GM19240 (cell line): ENCODE measurements at regions not wholly inside any gene's neighbourhood (a gene's known extent, or its start where the extent isn't known, plus 50 kb on each side); places are given as distances from the start of the nearest gene placed in this dataset.

ENCODE experiments used
- DNase-seq: peaks from one replicate; pipeline ENCODE4 v3.0.0; 2011; ENCODE audit warnings: low spot score; ENCODE audit not compliant: insufficient read length

DNA sequence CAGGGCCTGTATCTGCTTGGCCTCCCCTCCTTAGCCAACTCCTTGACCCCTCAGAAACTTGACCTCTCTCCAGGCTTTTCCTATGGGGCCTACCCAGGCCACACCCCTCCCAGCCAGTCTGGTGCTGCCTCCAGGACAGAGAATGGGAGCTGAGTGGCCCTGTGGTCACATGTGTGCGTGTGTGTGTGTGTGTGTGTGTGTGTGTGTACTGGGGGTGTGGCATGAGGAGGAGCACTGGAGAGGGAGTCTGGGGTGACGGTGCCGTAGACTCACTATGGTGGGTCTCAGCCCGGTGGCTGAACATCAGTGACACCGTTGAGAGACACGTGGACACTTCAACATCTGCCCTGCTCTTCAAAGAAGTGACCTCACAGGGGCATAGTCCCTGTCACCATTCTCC is 180.4 kb downstream of the ENGASE start:
- DNase-seq: no peak

DNA sequence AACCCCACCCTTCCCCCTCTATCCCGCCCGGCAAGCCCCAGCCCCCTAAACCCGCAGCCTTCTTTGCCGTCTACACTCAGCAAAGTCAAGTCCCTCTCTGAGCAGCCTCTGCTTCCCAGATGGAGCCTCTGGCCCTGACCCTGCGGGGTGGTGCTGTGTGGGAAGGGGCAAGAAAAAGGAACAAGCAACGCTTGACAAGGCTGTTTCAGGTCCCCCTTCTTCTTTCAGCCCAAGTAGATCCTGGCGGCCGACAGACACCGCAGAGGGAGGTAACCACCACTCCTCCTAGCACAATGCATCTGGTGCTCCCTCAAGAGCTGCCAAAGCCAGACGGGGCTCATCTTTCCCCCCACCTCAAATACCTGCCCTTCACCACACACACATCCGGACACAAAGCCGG is 178.3 kb downstream of the ENGASE start:
- no peak for DNase-seq

DNA sequence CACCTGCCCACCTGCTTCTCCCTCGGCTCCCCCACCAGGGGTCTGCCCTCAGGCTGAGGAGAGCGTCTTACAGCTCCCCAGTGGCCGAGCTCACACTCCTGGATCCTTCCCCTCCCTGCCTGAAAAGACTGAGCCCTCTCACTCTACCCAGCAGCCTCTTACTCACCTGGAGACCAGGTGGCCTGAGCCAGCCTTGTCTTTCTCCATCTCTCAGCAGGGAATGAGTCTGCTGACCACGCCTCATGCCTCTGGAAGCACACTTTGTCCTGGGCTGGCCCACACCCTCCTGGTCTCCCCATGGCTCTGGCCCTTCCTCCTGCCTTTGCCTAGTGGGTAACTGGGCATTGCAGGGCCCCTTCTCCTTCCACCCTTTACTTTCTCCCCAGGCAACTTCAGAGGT is 177.2 kb downstream of the ENGASE start:
- DNase-seq: no peak

DNA sequence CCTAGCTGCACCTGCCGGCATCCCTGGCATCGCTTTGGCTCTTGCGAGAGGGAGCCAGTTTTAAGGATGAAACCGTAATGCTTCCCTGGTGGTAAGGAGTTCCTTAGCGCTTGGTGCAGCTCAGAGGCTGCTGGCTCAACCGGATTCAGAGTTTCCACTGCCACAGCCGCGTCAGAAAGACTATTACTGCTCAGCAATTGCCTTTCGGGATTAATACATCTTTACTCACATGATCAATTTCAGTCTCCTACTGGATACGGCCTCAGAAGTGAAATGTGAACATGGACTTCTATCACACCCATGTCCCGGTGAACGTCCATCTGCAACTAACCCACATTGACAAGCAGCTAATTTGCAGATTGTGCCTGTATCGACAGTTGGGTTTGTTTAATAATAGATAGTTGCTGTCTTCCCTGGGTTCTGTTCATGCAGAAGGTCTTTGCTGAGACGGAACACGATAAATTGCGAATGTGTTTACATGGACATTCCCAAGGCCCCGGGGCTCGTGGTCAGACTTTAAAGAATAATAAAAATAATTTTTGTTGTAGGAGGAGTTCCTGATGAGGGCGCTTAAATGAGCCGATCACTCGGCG is 175.4 kb downstream of the ENGASE start:
- no peak for DNase-seq

DNA sequence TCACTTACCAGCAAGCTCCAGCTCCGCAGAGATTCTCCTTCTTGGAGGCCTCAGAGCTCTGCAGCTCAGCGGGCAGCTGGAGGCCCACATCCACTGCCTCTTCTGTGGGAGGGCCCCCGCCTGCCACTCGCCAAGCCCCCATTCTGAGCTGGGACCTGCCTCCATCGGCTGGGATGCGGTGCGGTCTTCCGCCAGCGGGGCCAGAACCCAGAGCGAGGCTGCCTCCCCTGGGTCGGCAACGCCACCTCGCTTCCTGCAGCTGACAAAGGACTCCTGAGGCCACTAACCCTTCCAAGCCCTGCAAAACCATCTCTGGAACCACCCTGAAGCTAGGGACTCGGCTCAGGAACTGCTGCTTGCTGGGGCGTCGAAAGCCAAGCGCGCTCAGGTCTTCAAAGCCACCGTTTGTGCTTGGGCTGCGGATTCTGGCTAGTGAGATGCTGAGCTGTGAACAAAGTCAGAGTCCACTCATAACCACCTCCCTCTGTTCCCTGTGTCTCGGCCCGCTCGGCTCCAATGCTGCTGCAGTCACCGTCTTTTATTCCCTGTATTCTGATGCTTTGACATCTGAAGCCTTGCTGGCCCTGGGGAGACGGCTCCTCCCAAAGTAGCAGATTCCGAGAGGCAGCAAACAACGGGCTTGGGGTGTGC is 174.3 kb downstream of the ENGASE start:
- DNase-seq: no peak

DNA sequence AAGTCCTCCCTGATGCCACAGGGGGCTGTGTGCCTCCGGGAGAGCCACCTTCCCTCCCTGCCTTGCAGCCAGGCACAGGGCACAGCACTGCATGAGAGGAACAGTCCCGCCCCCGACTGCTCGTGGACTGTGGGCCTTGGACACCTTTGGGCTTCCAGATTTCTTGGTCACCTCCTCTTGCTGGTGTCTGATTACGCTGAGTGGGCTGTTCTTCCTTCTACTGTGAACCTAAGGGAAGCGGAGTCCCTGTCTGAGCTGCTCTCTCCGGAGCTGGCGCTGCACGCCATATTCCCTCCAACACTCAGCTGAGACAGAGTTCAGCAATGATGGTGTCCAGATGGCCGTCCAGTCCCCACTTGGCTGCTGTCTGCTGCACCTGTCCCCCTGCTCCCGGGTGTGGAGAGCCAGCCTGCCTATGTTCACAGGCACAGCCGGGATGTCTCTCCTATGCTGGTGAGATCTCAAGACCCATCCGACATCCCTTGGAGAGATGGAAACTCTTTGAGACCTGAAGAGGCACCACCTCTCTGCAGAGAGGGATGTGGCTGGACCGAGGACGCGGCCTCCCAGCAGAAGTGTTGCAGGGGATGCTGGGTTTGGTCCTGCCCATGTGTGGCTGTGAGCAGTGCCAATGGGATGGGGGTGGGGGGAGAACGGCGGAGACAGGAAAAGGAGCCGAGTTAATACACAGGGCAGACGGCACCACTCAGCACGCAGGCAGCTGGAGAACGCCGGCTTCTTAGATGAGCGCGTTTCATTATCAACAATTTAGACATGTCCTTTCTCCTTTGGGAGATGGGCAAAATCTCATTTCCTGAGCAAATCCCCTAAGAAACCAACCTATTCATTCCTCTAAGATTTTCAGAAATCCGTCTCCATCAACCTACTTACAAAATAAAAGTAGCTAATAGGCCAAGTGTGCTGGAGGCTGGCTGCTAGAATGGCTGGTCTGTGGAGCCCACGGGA is 171.9 kb downstream of the ENGASE start:
- no peak for DNase-seq

DNA sequence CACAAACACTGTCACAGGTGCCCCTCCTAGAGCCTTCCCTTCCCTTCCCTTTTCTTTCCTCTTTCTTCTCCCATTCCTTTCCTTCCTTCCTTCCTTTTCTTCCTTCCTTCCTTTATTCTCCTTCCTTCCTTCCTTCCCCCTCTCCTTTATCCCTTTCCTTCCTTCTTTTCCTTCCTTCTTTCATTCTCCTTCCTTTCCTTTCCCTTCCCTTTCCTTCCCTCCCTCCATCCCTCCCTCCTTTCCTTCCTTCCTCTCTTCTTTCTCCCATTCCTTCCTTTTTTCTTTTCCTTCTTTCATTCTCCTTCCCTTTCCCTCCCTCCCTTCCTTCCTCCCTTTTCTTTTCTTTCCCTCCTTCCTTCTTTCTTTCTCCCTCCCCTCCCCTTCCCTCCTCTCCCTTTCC is 170.0 kb downstream of the ENGASE start:
- DNase-seq: no peak

DNA sequence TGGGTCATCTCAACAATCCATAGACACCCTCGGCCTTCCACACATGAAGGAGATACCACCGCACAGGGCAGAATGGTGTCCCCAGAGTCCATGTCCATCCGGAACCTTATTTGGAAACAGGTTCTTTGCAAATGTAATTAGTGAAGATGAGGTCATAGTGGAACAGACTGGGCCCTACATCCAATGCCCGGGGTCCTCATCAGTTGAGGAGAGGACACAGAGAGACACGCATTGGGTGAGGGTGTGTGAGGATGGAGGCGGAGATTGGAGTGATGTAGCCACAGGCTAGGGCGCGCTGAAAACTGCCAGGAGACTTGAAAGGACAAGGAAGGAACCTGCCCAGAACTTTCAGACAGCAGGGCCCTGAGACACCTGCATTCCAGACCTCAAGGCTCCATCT is 169.4 kb downstream of the ENGASE start:
- DNase-seq: no peak

DNA sequence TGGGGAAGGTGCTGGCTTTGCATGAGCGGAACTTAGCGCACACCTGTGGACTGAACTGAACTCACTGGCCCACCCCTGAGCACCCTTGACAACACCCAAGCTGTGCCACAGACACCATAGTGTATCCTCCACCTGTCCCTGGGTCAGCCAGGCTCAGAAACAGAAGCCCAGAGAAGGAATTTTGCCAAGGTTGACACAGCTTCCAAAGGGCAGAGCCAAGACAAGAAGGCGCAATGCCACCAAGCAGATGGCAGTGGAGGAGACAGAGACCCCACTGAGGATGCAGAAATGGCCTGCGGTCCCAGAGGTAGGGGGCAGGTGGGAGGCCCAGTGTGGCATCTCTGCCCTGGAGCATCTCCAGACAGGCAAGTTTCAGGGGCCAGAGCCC is 169.0 kb downstream of the ENGASE start:
- DNase-seq: no peak

DNA sequence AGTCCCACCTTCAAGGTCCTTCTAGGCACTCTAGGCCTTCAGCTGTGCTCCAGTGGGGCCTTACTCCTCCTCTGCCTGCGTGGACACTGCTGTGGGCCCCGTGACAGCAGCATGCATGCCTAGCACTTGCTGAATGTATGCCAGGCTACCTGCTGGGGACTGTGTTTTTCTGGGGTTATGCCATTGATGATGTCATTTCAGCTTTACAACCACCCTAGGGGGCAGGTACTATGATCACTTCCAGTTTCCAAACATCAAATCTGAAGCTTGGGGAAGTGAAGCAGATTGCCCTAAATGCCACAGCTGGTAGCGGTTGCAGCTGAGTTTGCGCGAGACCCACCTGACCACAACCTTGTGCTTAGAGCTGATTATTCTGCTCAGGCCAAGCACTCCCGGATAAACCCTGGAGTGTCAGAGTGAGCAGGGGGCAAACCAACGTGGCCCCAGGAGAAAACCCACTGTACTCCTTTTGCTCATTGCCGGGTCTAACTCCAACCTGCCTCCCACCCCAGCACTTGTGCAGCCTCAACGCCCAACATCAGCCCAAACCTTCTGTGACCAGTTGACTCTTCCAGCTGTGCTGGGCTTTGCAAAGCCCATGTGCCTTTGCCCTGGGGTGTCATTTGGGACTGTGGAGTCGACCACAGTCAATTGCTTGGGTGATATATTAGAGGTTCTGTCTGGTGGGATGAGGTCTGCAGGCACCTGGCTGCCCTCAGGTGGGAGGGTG is 168.4 kb downstream of the ENGASE start:
- no peak for DNase-seq

DNA sequence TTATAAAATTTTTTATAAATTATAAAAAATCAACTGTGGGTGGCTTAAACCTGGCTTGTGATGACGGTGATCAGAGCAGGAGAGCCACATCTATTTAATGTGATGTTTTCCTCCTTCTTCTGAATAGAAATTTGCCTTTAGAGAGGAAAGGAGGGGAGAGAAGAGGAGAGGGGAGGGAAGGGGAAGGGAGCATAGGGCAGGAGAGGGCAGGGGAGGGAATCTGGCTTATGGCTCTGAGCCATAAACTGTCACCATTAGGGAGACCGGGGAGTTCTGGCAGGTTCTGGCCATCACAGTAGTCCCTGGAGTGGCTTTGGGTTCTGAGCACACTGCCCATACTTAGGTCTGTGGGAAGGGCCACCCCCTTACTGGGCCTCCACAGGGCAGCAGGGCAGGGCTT is 167.8 kb downstream of the ENGASE start:
- DNase-seq: no peak

DNA sequence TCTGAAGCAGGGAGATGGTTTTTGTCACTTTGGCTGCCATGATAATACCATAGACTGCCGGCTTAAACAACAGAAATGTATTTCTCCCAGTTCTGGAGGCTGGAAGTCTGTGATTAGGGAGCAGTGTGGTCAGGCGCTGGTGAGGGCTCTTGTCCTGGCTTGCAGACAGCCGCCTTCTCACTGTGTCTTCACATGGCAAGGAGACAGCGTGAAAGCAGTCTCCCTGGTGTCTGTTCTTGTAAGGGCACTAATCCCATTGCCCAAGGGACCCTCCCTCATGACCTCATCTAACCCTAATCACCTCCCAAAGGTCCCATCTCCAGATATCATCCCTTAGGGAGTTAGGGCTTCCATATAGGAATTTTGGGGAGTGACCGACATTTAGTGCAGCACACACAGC is 167.0 kb downstream of the ENGASE start:
- no peak for DNase-seq

DNA sequence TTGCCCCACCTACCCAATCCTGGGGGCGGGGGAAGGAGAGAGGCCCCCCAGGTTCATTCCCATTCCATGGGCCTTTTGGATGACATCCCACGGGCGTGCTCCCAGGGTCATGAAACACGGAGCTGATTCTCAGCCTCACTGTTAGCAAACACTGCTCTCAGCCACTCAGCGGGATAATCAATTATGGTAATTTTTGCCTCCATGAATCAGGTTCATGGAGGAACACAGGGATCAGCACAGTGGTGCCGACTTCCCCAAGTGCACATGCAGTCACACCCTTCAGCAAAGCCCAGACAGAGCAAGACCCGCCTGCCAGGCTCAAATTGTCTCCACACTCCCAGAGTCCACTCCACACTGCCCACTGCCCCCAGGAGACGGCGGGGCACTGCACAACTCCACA is 164.6 kb downstream of the ENGASE start:
- DNase-seq: no peak

DNA sequence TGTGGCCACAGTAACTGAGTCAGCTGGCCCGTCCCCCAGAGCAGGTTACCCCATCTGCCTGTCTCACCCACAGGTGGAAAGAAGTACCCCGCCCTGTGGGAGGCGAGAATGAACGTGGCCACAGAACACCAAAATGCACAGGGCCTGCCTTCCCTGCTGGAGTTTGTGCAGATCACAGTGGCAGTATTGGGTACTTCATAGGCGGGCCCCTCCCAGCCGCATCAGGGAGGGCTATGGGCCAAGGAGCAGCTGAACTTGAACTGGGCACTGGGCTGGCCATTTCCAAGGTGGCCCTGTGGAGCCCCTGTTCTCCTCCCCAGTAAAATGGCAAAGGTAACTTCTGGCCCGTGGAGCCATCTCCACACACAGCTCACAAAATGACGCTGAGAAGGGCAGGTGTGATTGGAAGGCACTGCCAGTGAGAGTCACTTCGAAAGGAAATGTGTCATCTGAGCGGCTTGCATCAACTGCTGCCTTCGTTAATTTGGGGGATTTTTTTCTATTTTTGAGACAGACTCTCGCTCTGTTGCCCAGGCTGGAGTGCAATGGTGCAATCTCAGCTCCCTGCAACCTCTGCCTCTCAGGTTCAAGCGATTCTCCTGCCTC is 162.9 kb downstream of the ENGASE start:
- DNase-seq: no peak

DNA sequence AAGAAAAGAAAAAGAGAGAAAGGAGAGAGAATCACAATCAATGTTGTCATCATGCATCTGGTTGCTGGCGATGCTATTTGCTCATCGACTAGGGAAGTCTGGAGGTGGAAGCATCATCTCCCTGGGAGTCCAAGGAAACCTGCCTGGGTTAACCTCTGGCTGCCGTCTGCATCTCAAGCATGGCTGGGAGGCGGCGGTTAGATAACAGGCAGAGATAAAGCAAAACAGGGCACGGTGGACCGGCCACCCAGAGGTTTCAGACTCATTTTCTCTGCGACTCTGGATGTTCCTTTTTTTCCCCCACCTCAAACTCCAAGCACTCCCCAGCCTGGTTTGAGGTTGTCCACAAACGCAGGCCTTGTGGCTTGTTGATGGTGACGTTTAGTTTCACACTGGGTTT is 161.2 kb downstream of the ENGASE start:
- no peak for DNase-seq

DNA sequence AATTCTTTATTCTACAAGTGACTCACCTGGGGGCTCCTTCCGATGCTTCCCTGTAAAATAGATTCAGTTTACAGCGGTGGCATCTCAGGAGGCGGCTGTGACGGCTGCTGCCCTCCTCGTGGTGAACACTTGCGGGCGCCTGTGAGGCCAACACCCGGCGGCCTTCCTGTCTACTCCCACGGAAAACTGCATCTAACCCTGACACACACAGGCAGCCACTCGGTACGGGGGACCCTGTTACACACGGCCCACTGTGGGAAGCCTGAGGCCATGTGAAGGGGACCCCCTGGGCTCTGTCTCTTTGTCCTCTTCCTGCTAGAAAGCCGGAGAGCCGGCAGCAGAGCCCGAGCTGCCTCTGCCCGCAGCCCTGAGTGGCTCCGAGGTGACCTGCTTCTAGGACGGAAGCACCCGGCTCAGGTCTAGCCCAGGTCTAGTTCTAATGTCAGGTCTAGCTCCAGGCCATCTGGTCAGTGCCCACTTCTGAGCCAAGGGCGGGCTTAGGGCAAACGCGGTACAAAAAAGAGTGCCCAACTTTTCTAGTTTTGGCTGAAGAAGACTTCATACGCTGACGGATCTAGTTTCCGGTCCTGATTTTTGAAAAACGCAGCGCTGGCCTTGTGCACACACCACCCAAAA is 159.4 kb downstream of the ENGASE start:
- DNase-seq: no peak

DNA sequence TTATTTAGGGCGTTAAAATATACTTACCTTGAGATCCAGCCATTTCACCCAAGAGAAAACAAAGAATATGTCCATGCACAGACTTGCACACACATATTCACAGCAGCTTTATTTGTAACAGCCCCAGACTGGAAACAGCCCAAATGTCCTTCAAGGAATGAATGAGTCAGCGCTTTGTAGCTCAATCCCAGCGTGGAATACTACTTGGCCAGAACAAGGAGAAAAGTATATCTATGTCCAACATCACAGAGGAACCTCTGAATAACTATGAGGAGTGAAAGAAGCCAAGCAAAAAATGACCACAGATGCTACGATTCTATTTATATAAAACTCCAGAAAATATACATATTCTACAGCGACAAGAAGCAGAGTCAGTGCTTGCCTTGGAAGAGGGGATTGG is 158.3 kb downstream of the ENGASE start:
- DNase-seq: no peak

DNA sequence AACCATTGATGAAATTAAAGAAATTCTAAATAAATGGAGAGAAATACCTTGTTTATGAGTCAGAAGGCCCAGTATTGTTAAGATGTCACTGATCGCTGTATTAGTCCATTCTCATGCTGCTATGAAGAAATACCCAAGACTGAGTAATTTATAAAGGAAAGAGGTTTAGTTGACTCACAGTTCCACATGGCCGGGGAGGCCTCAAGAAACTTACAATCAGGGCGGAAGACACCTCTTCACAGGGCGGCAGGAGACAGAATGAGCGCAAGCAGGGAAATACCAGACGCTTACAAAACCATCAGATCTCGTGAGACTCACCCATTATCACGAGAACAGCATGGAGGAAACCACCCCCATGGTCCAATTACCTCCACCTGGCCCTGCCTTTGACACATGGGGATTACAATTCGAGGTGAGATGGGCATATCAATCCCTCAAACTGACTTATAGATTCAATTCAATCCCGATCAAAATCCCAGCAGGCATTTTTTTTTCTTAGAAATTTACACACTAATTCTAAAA is 157.2 kb downstream of the ENGASE start:
- no peak for DNase-seq

DNA sequence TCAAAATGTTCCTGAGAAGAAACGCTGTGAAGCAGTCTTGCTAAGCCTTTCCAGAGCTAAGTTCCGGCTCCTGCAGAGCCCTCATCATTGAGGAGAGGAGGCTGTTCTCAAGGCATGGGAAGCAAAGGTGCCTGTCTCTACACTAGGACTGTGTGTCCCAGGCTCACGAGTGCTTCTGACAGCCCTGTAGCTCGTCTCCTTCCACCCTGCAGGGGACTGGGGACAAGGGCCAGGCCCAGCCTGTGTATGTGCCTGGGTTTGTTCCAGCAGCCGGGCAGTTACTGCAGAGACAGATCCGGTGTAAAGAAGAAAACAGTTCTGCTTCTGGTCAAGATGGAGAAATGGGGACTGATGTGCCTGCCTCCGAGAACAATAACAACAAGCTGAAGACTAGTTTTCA is 156.0 kb downstream of the ENGASE start:
- no peak for DNase-seq

DNA sequence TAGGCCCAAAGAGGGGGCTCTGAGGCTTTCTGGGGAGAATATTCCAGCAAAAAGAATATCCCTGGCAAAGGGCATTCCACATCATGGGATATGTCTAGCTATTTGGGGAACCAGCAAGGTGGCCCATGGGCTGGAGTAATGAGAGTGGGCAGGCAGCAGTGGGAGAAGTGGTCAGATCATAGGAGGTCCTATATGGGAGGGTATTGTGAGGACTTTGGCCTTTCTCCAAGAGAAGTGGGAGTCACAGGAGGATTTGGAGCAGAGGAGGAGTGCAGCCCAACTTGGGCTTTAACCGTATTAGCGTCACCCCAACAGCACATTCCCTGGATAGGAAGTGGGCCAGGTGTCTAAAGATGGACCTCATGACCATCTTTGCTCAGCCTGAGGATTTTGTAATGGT is 151.4 kb downstream of the ENGASE start:
- DNase-seq: no peak

DNA sequence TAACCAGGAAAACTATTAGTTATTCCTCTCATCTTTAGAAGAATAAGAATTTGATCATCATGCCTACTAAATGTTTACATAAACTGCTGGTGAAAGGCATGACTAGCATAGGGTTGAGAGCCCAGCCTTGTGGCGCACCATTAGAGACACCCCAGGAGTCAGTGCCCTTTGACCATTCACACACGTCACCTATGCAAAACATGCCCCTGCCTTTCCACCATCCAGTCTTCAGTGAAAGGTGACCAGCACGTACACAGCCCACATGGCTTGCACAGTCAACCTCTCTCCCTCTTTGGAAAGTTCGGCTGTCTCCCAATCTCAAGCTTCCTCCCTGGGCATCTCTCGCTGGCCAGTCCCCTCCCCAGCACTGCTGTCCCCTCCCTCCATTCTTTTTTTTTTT is 150.3 kb downstream of the ENGASE start:
- no peak for DNase-seq
